ENCODE measurements at regions not wholly inside any gene's neighbourhood (a gene's known extent, or its start where the extent isn't known, plus 50 kb on each side); places are given as distances from the start of the nearest gene placed in this dataset.

DNA sequence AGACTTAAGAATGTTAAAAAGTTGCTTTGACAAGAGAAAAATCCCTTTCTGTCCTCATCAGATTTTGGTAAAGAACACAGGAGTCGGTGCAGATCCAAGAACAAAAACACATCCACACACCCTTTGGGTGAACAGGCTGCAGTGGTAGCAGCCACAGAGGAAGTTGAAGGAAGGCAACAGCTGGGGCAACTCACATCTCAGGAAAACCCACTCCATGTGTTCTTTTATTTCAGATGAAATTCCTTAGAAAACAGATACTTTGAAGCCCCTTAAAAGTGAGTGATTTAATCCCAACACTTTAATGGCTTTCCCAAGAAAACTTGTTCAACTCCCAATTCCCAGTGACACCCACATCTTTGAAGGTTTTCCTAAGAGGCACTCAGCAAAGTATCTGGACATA is 271.3 kb downstream of the ICOS start:
- H3K27me3 ChIP-seq (ENCODE audit: insufficient read depth, insufficient read length): no peaks in the 10 kb centered on the region
- H3K4me3 ChIP-seq (ENCODE audit: insufficient read length, low read depth): no peak overlapping the region
- DNase-seq (ENCODE audit: low read depth, low spot score): no peak
- no peaks in the 10 kb centered on the region for H3K36me3 ChIP-seq (ENCODE audit: insufficient read depth, insufficient read length, low read length)
- H3K4me1 ChIP-seq (ENCODE audit: insufficient read depth, insufficient read length): peaks cover 5% of the 10 kb centered on the region
- TF ChIP-seq SUZ12 (IDR thresholded peaks at IDR 0.05; ENCODE audit: extremely low read depth, insufficient read depth, insufficient read length) (no peak), ZNF274 (IDR thresholded peaks at IDR 0.05; ENCODE audit: low read depth, low read length) (no peak), YY1 (IDR thresholded peaks at IDR 0.05; ENCODE audit: insufficient read depth, insufficient read length) (no peak)
- H3K9me3 ChIP-seq (ENCODE audit: insufficient read depth, low read length): peaks cover 57% of the 10 kb centered on the region; the same call in 1 of the 2 replicates
- no peak overlapping the region for H3K9ac ChIP-seq (ENCODE audit: insufficient read length, low read depth)

DNA sequence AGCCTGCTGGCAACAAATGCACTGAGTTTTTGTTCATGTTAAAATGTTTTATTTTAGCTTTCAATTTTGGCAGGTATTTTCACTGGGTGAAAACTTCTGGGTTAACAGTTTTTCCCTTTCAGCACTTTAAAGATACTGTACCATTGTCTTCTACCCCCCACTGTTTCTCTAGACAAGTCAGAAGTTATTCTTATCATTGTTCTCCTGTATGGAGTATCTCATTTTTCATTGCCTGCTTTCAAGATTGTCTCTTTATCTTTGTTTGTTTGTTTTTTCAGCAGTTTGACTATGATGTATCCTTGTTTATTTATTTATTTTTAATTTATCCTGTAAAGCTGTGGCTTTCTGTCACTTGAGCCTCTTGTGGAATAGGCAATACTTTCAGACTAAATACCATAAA is 277.0 kb downstream of the ICOS start:
- Histone ChIP-seq H3K9ac (ENCODE audit: insufficient read length, low read depth) (no peak overlapping the region), H3K27me3 (ENCODE audit: insufficient read depth, insufficient read length) (no peaks in the 10 kb centered on the region), H3K9me3 (ENCODE audit: insufficient read depth, low read length) (peaks cover 22% of the 10 kb centered on the region; the same call in 1 of the 2 replicates), H3K36me3 (ENCODE audit: insufficient read depth, insufficient read length, low read length) (no peaks in the 10 kb centered on the region), H3K4me1 (ENCODE audit: insufficient read depth, insufficient read length) (no peaks in the 10 kb centered on the region), H3K4me3 (ENCODE audit: insufficient read length, low read depth) (no peak overlapping the region)
- DNase-seq (ENCODE audit: low read depth, low spot score): no peak
- TF ChIP-seq YY1 (IDR thresholded peaks at IDR 0.05; ENCODE audit: insufficient read depth, insufficient read length) (no peak), SUZ12 (IDR thresholded peaks at IDR 0.05; ENCODE audit: extremely low read depth, insufficient read depth, insufficient read length) (no peak), ZNF274 (IDR thresholded peaks at IDR 0.05; ENCODE audit: low read depth, low read length) (no peak)

DNA sequence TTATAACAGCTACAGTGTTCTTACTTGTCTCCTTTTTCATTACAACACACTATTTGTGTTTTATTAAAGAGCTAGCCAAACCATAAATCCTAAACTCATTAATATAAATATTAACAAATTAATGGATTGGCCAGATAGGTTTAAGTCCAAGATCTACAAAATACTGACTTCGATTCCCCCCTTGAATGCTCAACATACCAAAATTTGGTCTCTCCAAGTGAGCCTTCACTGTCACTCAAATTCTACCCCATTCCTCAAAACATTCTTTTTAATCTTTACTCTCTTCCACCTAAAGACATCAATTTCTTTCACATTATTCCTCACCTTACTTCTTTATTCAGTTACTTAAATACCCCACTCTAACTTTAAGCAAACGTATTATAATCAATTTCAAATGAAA is 281.5 kb downstream of the ICOS start:
- TF ChIP-seq YY1 (IDR thresholded peaks at IDR 0.05; ENCODE audit: insufficient read depth, insufficient read length) (no peak), ZNF274 (IDR thresholded peaks at IDR 0.05; ENCODE audit: low read depth, low read length) (no peak), SUZ12 (IDR thresholded peaks at IDR 0.05; ENCODE audit: extremely low read depth, insufficient read depth, insufficient read length) (no peak)
- DNase-seq (ENCODE audit: low read depth, low spot score): no peak
- Histone ChIP-seq H3K9me3 (ENCODE audit: insufficient read depth, low read length) (peaks cover 21% of the 10 kb centered on the region; the same call in 1 of the 2 replicates), H3K36me3 (ENCODE audit: insufficient read depth, insufficient read length, low read length) (no peaks in the 10 kb centered on the region), H3K4me3 (ENCODE audit: insufficient read length, low read depth) (no peak overlapping the region), H3K4me1 (ENCODE audit: insufficient read depth, insufficient read length) (no peaks in the 10 kb centered on the region), H3K9ac (ENCODE audit: insufficient read length, low read depth) (no peak overlapping the region), H3K27me3 (ENCODE audit: insufficient read depth, insufficient read length) (no peaks in the 10 kb centered on the region)

DNA sequence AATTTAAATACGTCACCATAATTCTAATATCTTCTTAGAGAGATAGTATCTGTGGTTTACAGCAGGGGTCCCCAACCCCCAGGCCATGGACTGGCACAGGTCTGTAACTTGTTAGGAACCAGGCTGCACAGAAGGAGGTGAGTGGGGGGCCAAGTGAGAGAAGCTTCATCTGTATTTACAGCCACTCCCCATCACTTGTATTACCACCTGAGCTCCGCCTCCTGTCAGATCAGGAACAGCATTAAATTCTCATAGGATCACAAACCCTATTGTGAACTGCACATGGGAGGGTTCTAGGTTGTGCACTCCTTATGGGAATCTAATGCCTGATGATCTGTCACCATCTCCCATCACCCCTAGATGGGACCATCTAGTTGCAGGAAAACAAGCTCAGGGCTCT is 282.6 kb downstream of the ICOS start:
- no peaks in the 10 kb centered on the region for H3K4me1 ChIP-seq (ENCODE audit: insufficient read depth, insufficient read length)
- H3K9ac ChIP-seq (ENCODE audit: insufficient read length, low read depth): no peak overlapping the region
- TF ChIP-seq YY1 (IDR thresholded peaks at IDR 0.05; ENCODE audit: insufficient read depth, insufficient read length) (no peak), SUZ12 (IDR thresholded peaks at IDR 0.05; ENCODE audit: extremely low read depth, insufficient read depth, insufficient read length) (no peak), ZNF274 (IDR thresholded peaks at IDR 0.05; ENCODE audit: low read depth, low read length) (no peak)
- no peaks in the 10 kb centered on the region for H3K27me3 ChIP-seq (ENCODE audit: insufficient read depth, insufficient read length)
- DNase-seq (ENCODE audit: low read depth, low spot score): no peak
- no peaks in the 10 kb centered on the region for H3K36me3 ChIP-seq (ENCODE audit: insufficient read depth, insufficient read length, low read length)
- H3K9me3 ChIP-seq (ENCODE audit: insufficient read depth, low read length): peaks cover 22% of the 10 kb centered on the region; the same call in 1 of the 2 replicates
- no peak overlapping the region for H3K4me3 ChIP-seq (ENCODE audit: insufficient read length, low read depth)

DNA sequence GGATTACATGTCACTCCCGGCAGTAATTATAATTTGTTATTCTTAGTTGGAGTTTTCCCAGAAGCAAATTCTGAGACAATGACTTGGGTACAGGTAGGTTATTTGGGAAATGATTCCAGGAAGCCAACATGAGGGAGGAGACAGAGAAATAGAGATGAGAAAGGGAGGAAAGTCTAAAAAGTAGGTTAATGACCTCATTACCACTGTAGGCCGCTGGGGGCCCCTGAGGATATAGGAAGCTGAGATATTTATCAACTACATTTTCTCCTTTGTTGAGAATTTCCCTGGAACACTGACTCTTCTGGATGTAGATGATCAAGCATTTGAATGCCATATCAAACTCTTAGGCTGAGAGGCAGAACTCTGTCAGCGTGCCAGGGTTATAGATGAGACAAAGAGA is 284.3 kb downstream of the ICOS start:
- Histone ChIP-seq H3K4me3 (ENCODE audit: insufficient read length, low read depth) (no peak overlapping the region), H3K4me1 (ENCODE audit: insufficient read depth, insufficient read length) (no peaks in the 10 kb centered on the region), H3K9ac (ENCODE audit: insufficient read length, low read depth) (no peak overlapping the region), H3K27me3 (ENCODE audit: insufficient read depth, insufficient read length) (no peaks in the 10 kb centered on the region), H3K36me3 (ENCODE audit: insufficient read depth, insufficient read length, low read length) (no peaks in the 10 kb centered on the region), H3K9me3 (ENCODE audit: insufficient read depth, low read length) (peaks cover 22% of the 10 kb centered on the region; the same call in 1 of the 2 replicates)
- DNase-seq (ENCODE audit: low read depth, low spot score): no peak
- TF ChIP-seq YY1 (IDR thresholded peaks at IDR 0.05; ENCODE audit: insufficient read depth, insufficient read length): no peak
- no peak for TF ChIP-seq SUZ12 (IDR thresholded peaks at IDR 0.05; ENCODE audit: extremely low read depth, insufficient read depth, insufficient read length)
- TF ChIP-seq ZNF274 (IDR thresholded peaks at IDR 0.05; ENCODE audit: low read depth, low read length): no peak

DNA sequence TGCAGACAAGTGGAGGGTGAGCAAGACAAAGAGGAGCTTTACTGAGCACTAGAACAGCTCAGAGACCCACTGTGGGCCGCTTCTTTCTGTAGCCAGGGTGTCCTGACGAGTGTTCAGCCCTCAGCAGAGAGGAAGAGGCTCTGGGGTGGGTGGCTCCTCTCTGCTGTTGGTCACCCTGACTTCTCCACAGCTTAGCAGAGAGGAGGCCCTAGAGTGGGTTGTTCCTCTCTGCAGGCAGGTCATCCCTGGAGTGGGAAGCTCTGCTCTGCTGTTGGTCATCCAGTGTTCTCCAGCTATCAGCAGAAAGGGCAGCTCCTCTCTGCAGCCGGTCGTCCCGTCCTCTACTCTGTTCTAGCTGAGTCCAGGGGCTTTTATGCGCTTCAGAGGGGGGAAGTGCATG is 286.5 kb downstream of the ICOS start:
- no peaks in the 10 kb centered on the region for H3K4me1 ChIP-seq (ENCODE audit: insufficient read depth, insufficient read length)
- H3K9ac ChIP-seq (ENCODE audit: insufficient read length, low read depth): no peak overlapping the region
- H3K36me3 ChIP-seq (ENCODE audit: insufficient read depth, insufficient read length, low read length): no peaks in the 10 kb centered on the region
- TF ChIP-seq ZNF274 (IDR thresholded peaks at IDR 0.05; ENCODE audit: low read depth, low read length) (no peak), YY1 (IDR thresholded peaks at IDR 0.05; ENCODE audit: insufficient read depth, insufficient read length) (no peak), SUZ12 (IDR thresholded peaks at IDR 0.05; ENCODE audit: extremely low read depth, insufficient read depth, insufficient read length) (no peak)
- DNase-seq (ENCODE audit: low read depth, low spot score): no peak
- peaks cover 22% of the 10 kb centered on the region; the same call in 1 of the 2 replicates for H3K9me3 ChIP-seq (ENCODE audit: insufficient read depth, low read length)
- no peak overlapping the region for H3K4me3 ChIP-seq (ENCODE audit: insufficient read length, low read depth)
- peaks cover 9% of the 10 kb centered on the region for H3K27me3 ChIP-seq (ENCODE audit: insufficient read depth, insufficient read length)

DNA sequence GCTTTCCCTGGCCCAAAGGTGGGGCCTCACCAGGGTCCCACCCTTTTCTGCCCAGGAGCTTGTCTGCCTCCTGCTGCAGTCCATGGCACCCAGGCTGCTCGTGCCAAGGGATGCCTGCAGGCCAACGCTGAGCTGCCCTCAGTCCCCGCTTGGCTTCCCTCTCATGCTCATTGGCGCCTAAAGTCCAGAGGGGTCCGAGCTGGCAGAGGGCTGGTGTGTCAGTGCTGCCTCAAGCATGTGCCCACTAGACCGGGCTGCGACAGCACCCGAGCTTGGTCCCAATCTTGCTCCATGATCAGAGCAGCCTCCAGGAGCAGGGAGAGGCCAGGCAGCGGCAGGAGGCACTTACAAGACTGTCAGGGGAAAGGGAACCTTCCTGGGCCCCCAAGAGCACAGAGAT is 287.0 kb downstream of the ICOS start:
- no peak overlapping the region for H3K4me3 ChIP-seq (ENCODE audit: insufficient read length, low read depth)
- no peaks in the 10 kb centered on the region for H3K4me1 ChIP-seq (ENCODE audit: insufficient read depth, insufficient read length)
- H3K36me3 ChIP-seq (ENCODE audit: insufficient read depth, insufficient read length, low read length): no peaks in the 10 kb centered on the region
- H3K9ac ChIP-seq (ENCODE audit: insufficient read length, low read depth): no peak overlapping the region
- peaks cover 19% of the 10 kb centered on the region; the same call in 1 of the 2 replicates for H3K9me3 ChIP-seq (ENCODE audit: insufficient read depth, low read length)
- DNase-seq (ENCODE audit: low read depth, low spot score): no peak
- H3K27me3 ChIP-seq (ENCODE audit: insufficient read depth, insufficient read length): peaks cover 9% of the 10 kb centered on the region
- no peak for TF ChIP-seq YY1 (IDR thresholded peaks at IDR 0.05; ENCODE audit: insufficient read depth, insufficient read length)
- no peak for TF ChIP-seq SUZ12 (IDR thresholded peaks at IDR 0.05; ENCODE audit: extremely low read depth, insufficient read depth, insufficient read length)
- no peak for TF ChIP-seq ZNF274 (IDR thresholded peaks at IDR 0.05; ENCODE audit: low read depth, low read length)

Data from NT2/D1 (cell line).